Lung (tissue), 11 donors: ENCODE measurements at regions not wholly inside any gene's neighbourhood (a gene's known extent, or its start where the extent isn't known, plus 50 kb on each side); places are given as distances from the start of the nearest gene placed in this dataset.
A peak's percentile ranks its signal among the peaks of the same experiment; 100 is the strongest.

Source experiments
- ATAC-seq: fragments of 200-7000 bp; cut with Tn5 transposase; one replicate; pipeline ENCODE4 v1.9.1; 2020; ENCODE audit warnings: moderate number of reproducible peaks; ENCODE audit not compliant: insufficient read depth, low FRiP score
- DNase-seq, 3 donors: peaks; one replicate each; pipeline ENCODE4 v3.0.0-alpha.2; 2013 to 2017
- H3K27ac ChIP-seq, 2 donors: one replicate each; pipeline ENCODE4 v1.5.1; 2013; ENCODE audit warnings: mild to moderate bottlenecking in 2 of 2, moderate library complexity in 2 of 2, control low read depth in 1 of 2, inconsistent platforms in 1 of 2, low read depth in 1 of 2, low read length in 1 of 2
- H3K27me3 ChIP-seq, 3 donors: one replicate each; pipeline ENCODE4 v1.5.1; 2013; ENCODE audit warnings: low read length in 2 of 3; ENCODE audit not compliant: control insufficient read depth in 3 of 3, insufficient read depth in 3 of 3
- H3K36me3 ChIP-seq, 4 donors: one replicate each; pipeline ENCODE4 v1.5.1; 2013; ENCODE audit warnings: low read length in 4 of 4, mild to moderate bottlenecking in 1 of 4, moderate library complexity in 1 of 4; ENCODE audit not compliant: control insufficient read depth in 4 of 4, insufficient read depth in 4 of 4
- H3K4me1 ChIP-seq, 5 donors: one replicate each; pipeline ENCODE4 v1.5.1; 2013; ENCODE audit warnings: low read length in 5 of 5, mild to moderate bottlenecking in 2 of 5, moderate library complexity in 1 of 5; ENCODE audit not compliant: control insufficient read depth in 5 of 5, insufficient read depth in 5 of 5
- H3K4me3 ChIP-seq: one replicate; pipeline ENCODE4 v1.5.1; 2013; ENCODE audit warnings: mild to moderate bottlenecking, control low read depth, moderate library complexity
- H3K9ac ChIP-seq, 2 donors: one replicate each; pipeline ENCODE4 v1.5.1; 2013; ENCODE audit warnings: low read length in 2 of 2, control low read depth in 1 of 2; ENCODE audit not compliant: insufficient read depth in 1 of 2
- H3K9me3 ChIP-seq, 4 donors: one replicate each; pipeline ENCODE4 v1.5.1; 2013; ENCODE audit warnings: low read length in 3 of 4, mild to moderate bottlenecking in 1 of 4, moderate library complexity in 1 of 4; ENCODE audit not compliant: control insufficient read depth in 4 of 4, insufficient read depth in 3 of 4
- WGBS, 2 donors: extraction: QIAGEN DNeasy Blood & Tissue Kit; methylation state at CpG; one replicate each; pipeline ENCODE4 v1.1.7; 2013; 5-methylcytosine and 5-hydroxymethylcytosine counted together
- TF ChIP-seq, protein P1 (sequence below): IDR thresholded peaks from 2 replicates; pipeline ENCODE4 v1.5.1; 2012; ENCODE audit warnings: mild to moderate bottlenecking; ENCODE audit errors: control extremely low read depth, extremely low read depth
- donor health status: control.
- donor health status: control.
- donor health status: Bipolar disorder and iron deficiency.
- donor health status: healthy.
- donor health status: DM: yes; HTN: yes; CAD: no.

DNA sequence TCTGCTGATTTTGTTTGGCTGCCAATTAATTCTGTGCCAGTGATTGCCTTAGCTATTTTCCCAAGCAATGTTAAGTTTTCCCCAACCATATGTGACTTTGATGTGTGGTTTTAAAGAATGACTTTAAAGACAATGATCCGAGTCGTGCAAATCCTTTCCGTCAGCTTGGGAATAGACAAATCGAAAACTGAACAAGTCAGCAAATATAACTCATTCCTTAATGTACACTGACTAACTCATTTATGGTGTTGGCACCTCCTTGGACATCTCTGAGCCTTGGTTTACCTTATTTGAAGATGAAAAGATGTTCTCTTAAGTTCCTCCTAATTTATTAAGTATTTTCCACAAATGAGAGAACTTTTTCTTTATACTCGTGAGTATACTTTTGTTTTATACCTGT lies 249.4 kb upstream of the SLCO3A1 start:
- H3K4me3 ChIP-seq = no peak overlapping the region
- TF ChIP-seq, protein P1, sequence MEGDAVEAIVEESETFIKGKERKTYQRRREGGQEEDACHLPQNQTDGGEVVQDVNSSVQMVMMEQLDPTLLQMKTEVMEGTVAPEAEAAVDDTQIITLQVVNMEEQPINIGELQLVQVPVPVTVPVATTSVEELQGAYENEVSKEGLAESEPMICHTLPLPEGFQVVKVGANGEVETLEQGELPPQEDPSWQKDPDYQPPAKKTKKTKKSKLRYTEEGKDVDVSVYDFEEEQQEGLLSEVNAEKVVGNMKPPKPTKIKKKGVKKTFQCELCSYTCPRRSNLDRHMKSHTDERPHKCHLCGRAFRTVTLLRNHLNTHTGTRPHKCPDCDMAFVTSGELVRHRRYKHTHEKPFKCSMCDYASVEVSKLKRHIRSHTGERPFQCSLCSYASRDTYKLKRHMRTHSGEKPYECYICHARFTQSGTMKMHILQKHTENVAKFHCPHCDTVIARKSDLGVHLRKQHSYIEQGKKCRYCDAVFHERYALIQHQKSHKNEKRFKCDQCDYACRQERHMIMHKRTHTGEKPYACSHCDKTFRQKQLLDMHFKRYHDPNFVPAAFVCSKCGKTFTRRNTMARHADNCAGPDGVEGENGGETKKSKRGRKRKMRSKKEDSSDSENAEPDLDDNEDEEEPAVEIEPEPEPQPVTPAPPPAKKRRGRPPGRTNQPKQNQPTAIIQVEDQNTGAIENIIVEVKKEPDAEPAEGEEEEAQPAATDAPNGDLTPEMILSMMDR = no peak
- 80 to 86% methylated on average over 5 of the region's 5 CpGs for WGBS, 2 donors
- no peak overlapping the region for H3K27ac ChIP-seq
- no peak overlapping the region for H3K9ac ChIP-seq
- H3K27me3 ChIP-seq = no peaks in the 10 kb centered on the region
- DNase-seq = no peak
- H3K36me3 ChIP-seq = no peaks in the 10 kb centered on the region
- H3K9me3 ChIP-seq = peaks cover 0 to 2% (median 0%) of the 10 kb centered on the region in 4 donors
- H3K4me1 ChIP-seq = peaks cover 0 to 6% (median 0%) of the 10 kb centered on the region in 5 donors
- no peak for ATAC-seq

DNA sequence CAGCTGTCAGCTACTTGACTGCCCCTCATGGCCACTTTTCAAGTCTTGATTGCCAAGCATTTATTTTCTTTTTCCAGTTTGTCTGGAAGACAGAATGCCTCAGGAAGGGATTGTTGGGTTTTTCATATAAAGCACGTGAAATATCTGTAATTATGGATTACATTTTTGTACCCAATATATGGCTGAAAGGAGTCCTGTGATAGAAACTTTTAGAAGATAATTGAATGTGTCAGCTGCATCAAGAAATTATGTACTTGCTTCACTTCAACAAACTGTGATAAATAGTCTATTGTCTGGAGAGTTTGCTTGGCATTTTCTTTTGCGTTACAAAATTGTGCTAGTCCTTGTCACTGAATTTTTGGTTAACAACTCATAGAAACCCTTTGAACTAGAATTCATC lies 247.9 kb upstream of the SLCO3A1 start:
- Histone ChIP-seq H3K9ac (no peak overlapping the region), H3K4me1 (peaks cover 0 to 6% (median 0%) of the 10 kb centered on the region in 5 donors), H3K27me3 (no peaks in the 10 kb centered on the region), H3K4me3 (no peak overlapping the region), H3K27ac (no peak overlapping the region), H3K9me3 (peaks cover 0 to 2% (median 0%) of the 10 kb centered on the region in 4 donors), H3K36me3 (no peaks in the 10 kb centered on the region)
- TF ChIP-seq, protein P1 = no peak
- no peak for ATAC-seq
- WGBS, 2 donors = 67 to 85% methylated on average over 2 of the region's 2 CpGs
- DNase-seq = no peak

DNA sequence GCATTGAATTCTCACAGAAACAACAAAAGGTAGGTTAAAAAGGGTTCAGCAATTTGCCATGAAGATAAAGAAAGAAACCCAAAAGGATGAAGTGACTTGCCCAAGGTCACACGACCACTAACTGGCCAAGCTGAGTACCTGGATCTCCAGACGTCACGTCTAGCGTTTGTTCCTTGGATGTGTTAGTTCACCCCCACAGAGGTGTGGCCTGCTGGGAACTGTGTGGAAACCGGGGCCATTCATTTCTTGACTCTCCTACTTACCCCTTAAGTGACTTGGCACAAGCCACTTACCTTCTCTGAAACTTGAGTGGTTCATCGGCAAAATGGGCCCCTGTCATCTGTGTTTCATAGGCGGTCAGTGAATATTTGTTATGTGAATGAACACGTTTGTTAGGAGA lies 244.3 kb upstream of the SLCO3A1 start:
- WGBS, 2 donors = 51 to 80% methylated on average over 8 of the region's 8 CpGs
- Histone ChIP-seq H3K9me3 (peaks cover 0 to 1% (median 0%) of the 10 kb centered on the region in 4 donors), H3K4me3 (no peak overlapping the region), H3K4me1 (no peaks in the 10 kb centered on the region), H3K9ac (no peak overlapping the region), H3K27me3 (no peaks in the 10 kb centered on the region), H3K36me3 (no peaks in the 10 kb centered on the region), H3K27ac (no peak overlapping the region)
- TF ChIP-seq, protein P1 = no peak
- ATAC-seq (no peak), DNase-seq (no peak)

DNA sequence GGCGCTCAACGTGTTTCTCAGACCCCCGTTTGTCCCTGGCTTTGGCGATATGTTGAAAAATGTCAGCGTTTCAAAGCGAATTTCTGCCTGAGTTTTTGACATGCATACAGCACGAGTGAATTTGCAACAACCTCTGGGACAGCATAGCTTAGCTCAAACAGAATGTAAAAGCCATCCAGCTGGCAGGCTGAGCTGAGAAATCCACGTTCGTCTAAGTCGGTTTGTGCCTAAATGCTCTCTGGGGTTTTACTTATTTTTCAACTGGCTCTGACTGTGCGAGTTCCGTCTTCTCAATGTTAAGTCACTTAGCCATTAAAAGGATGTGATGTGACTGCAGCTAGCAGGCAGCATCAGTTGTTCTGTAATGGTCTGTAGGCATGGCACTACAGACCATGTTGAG lies 243.5 kb upstream of the SLCO3A1 start:
- no peak overlapping the region for H3K9ac ChIP-seq
- 79 to 86% methylated on average over 12 of the region's 12 CpGs for WGBS, 2 donors
- DNase-seq = peak in 2 of 3 donors; percentile 8 to 54
- TF ChIP-seq, protein P1 = no peak
- no peaks in the 10 kb centered on the region for H3K27me3 ChIP-seq
- peaks cover 0 to 2% (median 0%) of the 10 kb centered on the region in 4 donors for H3K9me3 ChIP-seq
- no peak overlapping the region for H3K27ac ChIP-seq
- ATAC-seq = no peak
- no peaks in the 10 kb centered on the region for H3K4me1 ChIP-seq
- no peaks in the 10 kb centered on the region for H3K36me3 ChIP-seq
- no peak overlapping the region for H3K4me3 ChIP-seq
